T-cell (primary cell): ENCODE measurements at regions not wholly inside any gene's neighbourhood (a gene's known extent, or its start where the extent isn't known, plus 50 kb on each side); places are given as distances from the start of the nearest gene placed in this dataset.

Experiments used
- ATAC-seq, 4 experiments: fragments of 200-7000 bp in 3 of 4; fragments of 150-1000 bp in 1 of 4; cut with Tn5 transposase; replicated peaks in 1 of 4; 1 replicate in 3 of 4; 2 replicates in 1 of 4; pipeline ENCODE4 v1.10.0; 2021; ENCODE audit warnings: moderate library complexity in 3 of 4, mild to moderate bottlenecking in 2 of 4, moderate number of reproducible peaks in 1 of 4
- CTCF ChIA-PET, 2 donors: fragments of 300-600 bp; sonication (Branson Sonifier 250); formaldehyde crosslinking; loops; one replicate each; lab custom pipeline; 2022; ENCODE audit warnings: antibody characterized with exemption in 2 of 2; lab: Charles Lee
- POLR2A ChIA-PET, 2 donors: fragments of 300-600 bp; sonication (Branson Sonifier 250); formaldehyde crosslinking; loops; one replicate each; lab custom pipeline; 2022; ENCODE audit warnings: antibody characterized with exemption in 2 of 2; lab: Charles Lee
- DNase-seq, 35 experiments: peaks; one replicate each; pipeline versions ENCODE4 v3.0.0 to v3.0.0-alpha.2; 2013 to 2023
- H3K27ac ChIP-seq: one replicate; pipeline ENCODE4 v1.5.1; 2013; ENCODE audit warnings: low read length
- H3K27me3 ChIP-seq, 2 experiments: replicated peaks in 1 of 2; 1 replicate in 1 of 2; 2 replicates in 1 of 2; pipeline versions ENCODE4 v1.6.1 to v1.7.0; 2013; ENCODE audit warnings: low read length in 1 of 2, mixed read lengths in 1 of 2; ENCODE audit not compliant: control insufficient read depth in 2 of 2, insufficient read depth in 2 of 2; ENCODE audit errors: extremely low read depth in 1 of 2
- H3K36me3 ChIP-seq, 2 donors: 1 replicate in 1 of 2; 2 replicates in 1 of 2; pipeline versions ENCODE4 v1.6.1 to v1.7.0; 2013; ENCODE audit warnings: low read length in 1 of 2; ENCODE audit not compliant: control insufficient read depth in 2 of 2, insufficient read depth in 1 of 2; ENCODE audit errors: extremely low read depth in 1 of 2
- H3K4me1 ChIP-seq, 2 experiments: 1 replicate in 1 of 2; 2 replicates in 1 of 2; pipeline versions ENCODE4 v1.6.1 to v1.7.0; 2013; ENCODE audit warnings: low read length in 2 of 2, mixed read lengths in 1 of 2; ENCODE audit not compliant: insufficient read depth in 2 of 2, control insufficient read depth in 1 of 2; ENCODE audit errors: extremely low read depth in 1 of 2
- H3K4me3 ChIP-seq, 2 donors: 1 replicate in 1 of 2; 2 replicates in 1 of 2; pipeline versions ENCODE4 v1.5.1 to v1.7.0; 2013; ENCODE audit warnings: mild to moderate bottlenecking in 2 of 2, low read length in 1 of 2, moderate library complexity in 1 of 2; ENCODE audit not compliant: control insufficient read depth in 1 of 2; ENCODE audit errors: extremely low read depth in 1 of 2
- H3K9me3 ChIP-seq: 2 replicates; pipeline ENCODE4 v1.7.0; 2013
- H3K27ac Mint-ChIP-seq, 2 donors: one replicate each; pipeline ENCODE4 v1.8.0; 2020 to 2021; ENCODE audit warnings: mild to moderate bottlenecking in 2 of 2, mixed read lengths in 2 of 2
- H3K27me3 Mint-ChIP-seq, 2 donors: one replicate each; pipeline ENCODE4 v1.8.0; 2021 to 2022; ENCODE audit warnings: mixed read lengths in 2 of 2
- H3K36me3 Mint-ChIP-seq: one replicate; pipeline ENCODE4 v1.8.0; 2021; ENCODE audit warnings: mixed read lengths
- H3K4me1 Mint-ChIP-seq, 3 donors: one replicate each; pipeline ENCODE4 v1.8.0; 2020 to 2022; ENCODE audit warnings: mixed read lengths in 3 of 3, mild to moderate bottlenecking in 1 of 3
- H3K4me3 Mint-ChIP-seq, 3 donors: one replicate each; pipeline ENCODE4 v1.8.0; 2020 to 2022; ENCODE audit warnings: mild to moderate bottlenecking in 3 of 3, mixed read lengths in 3 of 3, moderate library complexity in 3 of 3
- H3K9me3 Mint-ChIP-seq, 3 donors: one replicate each; pipeline ENCODE4 v1.8.0; 2020 to 2022; ENCODE audit warnings: mixed read lengths in 3 of 3
- WGBS: methylation state at CpG from one replicate; pipeline ENCODE4 v1.1.5; 2013; ENCODE audit warnings: missing lambda C conversion rate; ENCODE audit not compliant: insufficient coverage; 5-methylcytosine and 5-hydroxymethylcytosine counted together

DNA sequence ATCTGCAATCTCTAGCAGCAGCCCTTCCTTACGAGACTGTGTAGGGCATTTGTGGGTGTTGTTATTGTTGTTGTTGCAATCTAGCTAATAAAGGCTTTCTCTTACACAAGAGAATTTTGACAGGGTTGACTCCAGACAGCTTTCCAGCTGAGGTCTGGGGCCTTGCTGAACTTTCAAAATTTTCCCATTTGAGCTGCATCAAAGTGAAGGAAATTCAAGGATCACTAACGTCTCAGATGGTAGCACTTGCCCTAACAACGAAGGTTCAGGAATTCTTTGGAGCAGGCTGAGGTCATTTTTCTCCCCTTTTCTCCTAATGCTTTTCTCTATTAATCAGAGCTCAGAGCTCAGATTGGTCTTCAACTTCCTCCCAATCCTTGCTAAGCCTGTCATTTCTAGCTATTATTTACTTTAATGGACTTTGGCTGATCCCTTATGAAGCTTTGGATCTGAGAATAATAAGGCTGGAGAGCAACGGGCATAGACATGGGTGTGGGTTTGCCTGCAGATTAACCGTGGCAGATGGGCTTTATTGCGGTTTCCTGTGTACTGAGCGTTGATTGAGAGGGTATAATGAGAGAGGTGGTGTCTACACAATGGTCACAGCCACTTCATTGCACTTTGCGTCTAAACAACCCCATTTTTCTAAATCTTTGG is 614.0 kb upstream of the AGTR1 start:
- H3K36me3 Mint-ChIP-seq = no peaks in the 10 kb centered on the region
- Histone ChIP-seq H3K9me3 (no peaks in the 10 kb centered on the region), H3K27me3 (no peaks in the 10 kb centered on the region), H3K36me3 (no peaks in the 10 kb centered on the region), H3K27ac (no peak overlapping the region), H3K4me1 (no peaks in the 10 kb centered on the region), H3K4me3 (no peak overlapping the region)
- H3K27me3 Mint-ChIP-seq = no peaks in the 10 kb centered on the region
- H3K4me3 Mint-ChIP-seq = no peak overlapping the region
- no peak for DNase-seq
- H3K4me1 Mint-ChIP-seq = no peaks in the 10 kb centered on the region
- ChIA-PET CTCF (no interaction called here), POLR2A (no interaction called here)
- no peak for ATAC-seq
- WGBS = 89% methylated on average over 2 of the region's 8 CpGs
- H3K27ac Mint-ChIP-seq = no peak overlapping the region
- H3K9me3 Mint-ChIP-seq = peaks cover 0 to 6% (median 2%) of the 10 kb centered on the region in 3 donors

- Mint-ChIP-seq H3K27ac (no peak overlapping the region), H3K27me3 (no peaks in the 10 kb centered on the region), H3K4me3 (no peak overlapping the region), H3K36me3 (no peaks in the 10 kb centered on the region), H3K4me1 (peaks cover 0 to 2% (median 0%) of the 10 kb centered on the region in 3 donors), H3K9me3 (peaks cover 0 to 7% (median 5%) of the 10 kb centered on the region in 3 donors)
- H3K4me3 ChIP-seq = no peak overlapping the region
- DNase-seq = peak in 1 of 35 experiments; percentile 1
- H3K36me3 ChIP-seq = no peaks in the 10 kb centered on the region
- H3K27ac ChIP-seq = no peak overlapping the region
- CTCF ChIA-PET = interaction anchor here in 1 of 2 donors (0.6 kb wide), 1 partner anchor 569 kb away, joined by 3 read pairs; no protein-coding TSS in a partner anchor
- POLR2A ChIA-PET = no interaction called here
- no peaks in the 10 kb centered on the region for H3K27me3 ChIP-seq
- 78% methylated on average over 3 of the region's 4 CpGs for WGBS
- no peak for ATAC-seq
- H3K4me1 ChIP-seq = no peaks in the 10 kb centered on the region
- H3K9me3 ChIP-seq = no peaks in the 10 kb centered on the region
Observed at GRCh38 chr3:148084931-148085330, 612.8 kb upstream of the AGTR1 start.

DNA sequence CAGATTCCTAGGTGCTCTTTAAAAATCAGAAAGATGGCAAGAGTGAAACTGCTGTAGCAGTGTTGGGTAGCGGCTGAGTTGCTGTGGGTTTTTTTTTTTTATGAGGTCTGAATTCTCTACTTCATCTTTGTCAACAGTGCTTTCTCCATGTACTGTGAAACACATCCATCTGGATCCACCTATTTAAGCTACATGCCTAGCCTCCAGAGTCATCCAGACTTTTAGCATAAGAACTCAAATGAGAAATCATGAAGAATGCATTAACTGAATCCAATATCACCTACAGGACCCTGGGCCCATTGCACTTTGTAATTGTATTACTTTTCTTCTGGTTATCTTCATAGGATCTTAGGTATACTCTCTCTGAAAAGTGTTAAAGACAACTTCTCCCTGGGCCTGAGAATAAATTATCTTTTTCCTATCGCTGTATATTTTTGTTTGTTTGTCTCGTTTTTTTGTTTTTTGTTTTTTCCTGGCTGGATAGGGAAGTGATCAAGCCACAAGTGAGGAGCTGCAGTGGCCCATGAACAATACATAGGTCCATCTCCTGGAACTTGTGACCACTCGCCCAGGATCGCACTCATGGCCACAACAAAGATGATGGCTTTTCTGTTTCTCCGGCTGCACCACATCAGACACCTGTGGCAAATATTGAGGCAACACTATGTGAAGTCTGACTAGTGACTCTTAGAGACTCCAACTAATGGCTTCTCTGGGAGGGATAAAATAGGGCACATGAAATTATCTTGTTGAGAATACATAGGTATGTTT is 609.9 kb upstream of the AGTR1 start:
- H3K36me3 Mint-ChIP-seq = no peaks in the 10 kb centered on the region
- WGBS = 43% methylated on average over 2 of the region's 6 CpGs
- peak in 1 of 35 experiments; percentile 0 for DNase-seq
- no peaks in the 10 kb centered on the region for H3K4me1 ChIP-seq
- no peak for ATAC-seq
- CTCF ChIA-PET = interaction anchor here in 1 of 2 donors (0.6 kb wide), 1 partner anchor 325 kb away, joined by 6 read pairs; no protein-coding TSS in a partner anchor
- no peak overlapping the region for H3K27ac ChIP-seq
- no peak overlapping the region for H3K4me3 ChIP-seq
- no peak overlapping the region for H3K27ac Mint-ChIP-seq
- peaks cover 0 to 9% (median 5%) of the 10 kb centered on the region in 3 donors for H3K9me3 Mint-ChIP-seq
- POLR2A ChIA-PET = no interaction called here
- H3K27me3 Mint-ChIP-seq = no peaks in the 10 kb centered on the region
- peaks cover 0 to 2% (median 0%) of the 10 kb centered on the region in 3 donors for H3K4me1 Mint-ChIP-seq
- no peaks in the 10 kb centered on the region for H3K9me3 ChIP-seq
- H3K4me3 Mint-ChIP-seq = no peak overlapping the region
- H3K27me3 ChIP-seq = no peaks in the 10 kb centered on the region
- H3K36me3 ChIP-seq = no peaks in the 10 kb centered on the region

- Mint-ChIP-seq H3K36me3 (no peaks in the 10 kb centered on the region), H3K4me3 (no peak overlapping the region), H3K4me1 (peaks cover 0 to 2% (median 0%) of the 10 kb centered on the region in 3 donors), H3K27me3 (no peaks in the 10 kb centered on the region), H3K27ac (no peak overlapping the region), H3K9me3 (peaks cover 0 to 9% (median 5%) of the 10 kb centered on the region in 3 donors)
- no peaks in the 10 kb centered on the region for H3K4me1 ChIP-seq
- ATAC-seq (no peak), DNase-seq (peak in 1 of 35 experiments; percentile 1)
- no peaks in the 10 kb centered on the region for H3K9me3 ChIP-seq
- H3K4me3 ChIP-seq = no peak overlapping the region
- H3K36me3 ChIP-seq = no peaks in the 10 kb centered on the region
- H3K27ac ChIP-seq = no peak overlapping the region
- no peaks in the 10 kb centered on the region for H3K27me3 ChIP-seq
- ChIA-PET CTCF (interaction anchor here in 1 of 2 donors (0.6 kb wide), 1 partner anchor 1903 kb away, joined by 3 read pairs; no protein-coding TSS in a partner anchor), POLR2A (interaction anchor here in 1 of 2 donors (0.6 kb wide), 1 partner anchor 13 kb away, joined by 12 read pairs; no protein-coding TSS in a partner anchor)
Observed at GRCh38 chr3:148089171-148089570, 608.5 kb upstream of the AGTR1 start.

- Histone ChIP-seq H3K27ac (no peak overlapping the region), H3K4me3 (no peak overlapping the region), H3K9me3 (no peaks in the 10 kb centered on the region), H3K36me3 (no peaks in the 10 kb centered on the region), H3K27me3 (no peaks in the 10 kb centered on the region), H3K4me1 (no peaks in the 10 kb centered on the region)
- no peak overlapping the region for H3K4me3 Mint-ChIP-seq
- no peaks in the 10 kb centered on the region for H3K36me3 Mint-ChIP-seq
- peaks cover 0 to 2% (median 0%) of the 10 kb centered on the region in 3 donors for H3K4me1 Mint-ChIP-seq
- ChIA-PET POLR2A (no interaction called here), CTCF (no interaction called here)
- H3K9me3 Mint-ChIP-seq = peaks cover 0 to 6% (median 5%) of the 10 kb centered on the region in 3 donors
- H3K27me3 Mint-ChIP-seq = no peaks in the 10 kb centered on the region
- WGBS = no CpG with 5 or more reads among the region's 2 CpGs
- no peak for ATAC-seq
- H3K27ac Mint-ChIP-seq = no peak overlapping the region
- no peak for DNase-seq
Observed at GRCh38 chr3:148090156-148090555, 607.5 kb upstream of the AGTR1 start.

GRCh38 chr3:148092624-148093347 is 604.9 kb upstream of the AGTR1 start:
- H3K36me3 ChIP-seq = no peaks in the 10 kb centered on the region
- no peak overlapping the region for H3K4me3 ChIP-seq
- Mint-ChIP-seq H3K4me3 (no peak overlapping the region), H3K27ac (no peak overlapping the region), H3K9me3 (peaks cover 0 to 7% (median 6%) of the 10 kb centered on the region in 3 donors), H3K36me3 (no peaks in the 10 kb centered on the region), H3K4me1 (peaks cover 0 to 2% (median 0%) of the 10 kb centered on the region in 3 donors), H3K27me3 (no peaks in the 10 kb centered on the region)
- no peaks in the 10 kb centered on the region for H3K9me3 ChIP-seq
- ATAC-seq = no peak
- DNase-seq = no peak
- POLR2A ChIA-PET = no interaction called here
- CTCF ChIA-PET = no interaction called here
- no peaks in the 10 kb centered on the region for H3K4me1 ChIP-seq
- no peaks in the 10 kb centered on the region for H3K27me3 ChIP-seq
- H3K27ac ChIP-seq = no peak overlapping the region
- WGBS = no CpG with 5 or more reads among the region's 5 CpGs
